ENCODE measurements at regions not wholly inside any gene's neighbourhood (a gene's known extent, or its start where the extent isn't known, plus 50 kb on each side); places are given as distances from the start of the nearest gene placed in this dataset.
"Not testable (repeated sequence)": the region's sequence is repeated elsewhere in the genome, so short reads cannot be mapped to it uniquely, and the experiment has no call there.

GRCh38 chr6:4412077-4412476, 276.7 kb upstream of the ECI2 start:
- no peak for DNase-seq (ENCODE audit: low read depth in 3 of 3)

GRCh38 chr6:4407710-4408109, 272.3 kb upstream of the ECI2 start:
- DNase-seq (ENCODE audit: low read depth in 3 of 3), result not testable (repeated sequence)

GRCh38 chr6:4405621-4406212, 270.3 kb upstream of the ECI2 start:
- DNase-seq (ENCODE audit: low read depth in 3 of 3), result no peak

DNA sequence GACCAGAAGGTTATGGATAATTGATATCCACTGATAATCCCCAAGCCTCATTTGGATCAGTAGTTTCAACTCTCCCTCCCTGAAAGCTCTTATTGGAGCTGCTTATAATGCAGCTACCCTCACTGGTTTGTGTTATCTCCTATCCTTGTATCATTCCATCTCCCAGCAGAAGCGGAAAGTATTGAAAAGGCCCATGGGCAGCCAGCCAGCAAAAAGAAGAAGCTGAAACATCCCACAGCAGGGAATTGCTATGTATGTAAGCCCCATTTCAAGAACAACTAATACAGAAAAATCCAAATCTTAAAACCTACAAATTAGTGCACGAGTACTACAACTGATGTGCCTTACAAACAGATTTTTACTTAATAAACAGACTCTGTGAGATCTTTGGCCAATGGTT, 269.0 kb upstream of the ECI2 start:
- no peak for DNase-seq (ENCODE audit: low read depth in 3 of 3)

- DNase-seq (ENCODE audit: low read depth in 3 of 3), result no peak
Observed at GRCh38 chr6:4403828-4404227, 268.5 kb upstream of the ECI2 start.

DNA sequence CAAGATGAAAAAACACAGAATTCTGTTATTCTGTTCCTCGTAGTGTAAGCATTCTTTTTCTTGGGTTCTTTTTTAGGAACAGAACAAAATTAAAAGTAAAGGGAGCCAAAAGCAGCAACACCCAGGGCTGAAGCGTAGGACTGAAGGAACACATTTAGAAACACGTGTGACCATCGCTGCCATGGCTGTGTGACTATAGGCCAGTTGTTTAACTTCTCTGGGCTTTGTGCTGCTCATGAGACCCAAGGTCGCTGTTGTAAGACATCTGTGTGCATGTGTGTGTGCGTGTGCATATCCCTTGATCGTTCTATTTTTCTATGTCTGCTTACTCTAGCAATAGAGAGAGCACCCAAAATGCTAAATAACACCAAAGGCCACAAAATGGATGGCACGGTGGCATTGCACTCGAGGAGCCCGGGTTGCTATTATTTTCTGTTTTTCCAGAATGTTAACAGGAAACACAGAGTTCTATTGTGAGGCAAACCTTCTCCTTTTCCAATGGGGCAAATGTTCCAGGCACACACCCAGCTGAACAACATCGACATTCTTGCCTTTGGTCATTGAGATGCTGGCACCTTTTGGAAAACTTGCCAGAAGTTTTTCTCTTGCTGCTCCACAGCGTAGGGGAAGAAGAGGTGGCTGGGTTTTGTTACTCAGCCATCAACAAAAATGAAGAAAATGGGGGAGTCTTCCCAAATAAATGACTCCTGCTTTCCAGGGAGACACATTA, 267.8 kb upstream of the ECI2 start:
- no peak for DNase-seq (ENCODE audit: low read depth in 3 of 3)

GRCh38 chr6:4402477-4402976, 267.2 kb upstream of the ECI2 start:
- no peak for DNase-seq (ENCODE audit: low read depth in 3 of 3)

GRCh38 chr6:4401408-4402368, 266.3 kb upstream of the ECI2 start:
- DNase-seq (ENCODE audit: low read depth in 3 of 3), result no peak

DNA sequence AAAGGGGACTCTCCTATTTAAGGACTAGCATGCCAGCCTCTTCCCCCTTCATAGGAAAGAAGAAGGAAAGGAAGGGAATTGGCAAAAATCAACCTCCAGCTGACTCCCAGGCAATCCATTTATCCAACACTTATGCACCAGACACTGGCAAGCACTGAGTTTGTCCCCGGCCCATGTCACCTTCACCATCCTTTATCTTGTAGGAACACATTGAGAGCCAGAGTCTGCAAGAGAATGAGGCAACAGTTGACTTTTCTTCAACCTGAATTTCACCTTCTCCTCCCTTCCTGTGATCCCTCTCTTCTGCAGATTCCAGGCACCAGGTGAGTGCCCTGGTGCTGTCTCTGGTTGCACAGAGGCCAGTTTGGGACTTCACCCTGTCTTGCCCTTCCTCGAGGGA, 264.3 kb upstream of the ECI2 start:
- no peak for DNase-seq (ENCODE audit: low read depth in 3 of 3)

- DNase-seq (ENCODE audit: low read depth in 3 of 3), result no peak
Observed at GRCh38 chr6:4398791-4399190, 263.4 kb upstream of the ECI2 start.

GRCh38 chr6:4397307-4397706, 261.9 kb upstream of the ECI2 start:
- no peak for DNase-seq (ENCODE audit: low read depth in 3 of 3)

DNA sequence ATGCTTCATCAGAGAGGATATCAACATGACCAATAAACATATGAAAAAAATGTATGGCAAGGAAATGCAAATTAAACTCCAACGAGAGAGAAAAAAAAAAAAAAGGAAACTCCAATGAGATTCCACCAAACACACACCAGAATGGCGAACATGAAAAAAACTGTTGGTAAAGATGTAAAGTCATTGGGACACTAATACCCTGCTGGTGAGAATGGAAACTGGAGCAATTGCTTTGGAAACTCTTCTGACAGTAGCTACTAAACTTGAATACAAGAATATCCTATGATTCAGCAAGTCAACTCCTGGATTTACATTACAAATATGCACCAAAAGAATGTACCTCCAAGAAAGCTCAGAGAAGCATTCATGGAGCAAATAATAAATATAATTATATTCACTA, 260.7 kb upstream of the ECI2 start:
- DNase-seq (ENCODE audit: low read depth in 3 of 3), result no peak

GRCh38 chr6:4395386-4395785, 260.0 kb upstream of the ECI2 start:
- DNase-seq (ENCODE audit: low read depth in 3 of 3), result no peak

DNA sequence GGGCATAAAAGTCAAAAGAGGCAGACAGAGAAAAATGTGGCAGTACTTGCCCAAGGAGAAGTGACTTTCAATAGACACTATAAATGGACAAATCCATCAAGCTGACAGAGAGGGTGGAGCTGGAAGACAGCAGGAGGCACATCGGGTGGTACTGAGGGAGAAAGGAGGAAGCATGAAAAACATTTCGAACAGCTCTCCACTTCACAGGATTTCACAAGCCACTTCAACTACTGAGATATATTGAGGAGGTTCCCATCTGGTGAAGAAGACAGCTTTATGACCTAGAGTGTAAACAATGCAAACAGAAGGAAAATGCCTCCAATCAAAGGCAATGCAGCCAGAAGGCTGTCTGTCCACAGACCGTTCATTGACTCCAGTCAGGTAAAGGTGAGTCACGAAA, 259.4 kb upstream of the ECI2 start:
- DNase-seq (ENCODE audit: low read depth in 3 of 3), result no peak

DNA sequence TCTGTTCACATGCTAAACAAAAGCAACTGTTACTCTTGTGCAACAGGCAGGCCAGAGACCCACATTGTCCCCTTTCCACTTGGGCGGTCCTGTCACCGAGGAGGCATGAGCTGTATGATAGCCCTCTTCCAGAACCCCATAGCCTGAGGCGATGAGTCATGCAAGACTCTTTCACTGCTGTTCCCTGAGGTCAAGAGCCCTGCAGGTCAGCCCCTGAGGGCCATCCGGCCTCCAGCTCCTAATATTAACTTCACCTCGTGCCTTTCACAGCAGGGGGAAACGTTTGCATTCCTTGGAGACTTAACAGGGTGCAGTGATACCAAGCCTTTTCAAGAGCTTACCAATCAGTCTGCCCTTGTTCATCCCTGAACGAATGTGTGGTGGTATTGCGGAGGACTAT, 253.3 kb upstream of the ECI2 start:
- DNase-seq (ENCODE audit: low read depth in 3 of 3), result no peak

- no peak for DNase-seq (ENCODE audit: low read depth in 3 of 3)
Observed at GRCh38 chr6:4384656-4385055, 249.3 kb upstream of the ECI2 start.

- no peak for DNase-seq (ENCODE audit: low read depth in 3 of 3)
Observed at GRCh38 chr6:4383910-4384638, 248.7 kb upstream of the ECI2 start.

DNA sequence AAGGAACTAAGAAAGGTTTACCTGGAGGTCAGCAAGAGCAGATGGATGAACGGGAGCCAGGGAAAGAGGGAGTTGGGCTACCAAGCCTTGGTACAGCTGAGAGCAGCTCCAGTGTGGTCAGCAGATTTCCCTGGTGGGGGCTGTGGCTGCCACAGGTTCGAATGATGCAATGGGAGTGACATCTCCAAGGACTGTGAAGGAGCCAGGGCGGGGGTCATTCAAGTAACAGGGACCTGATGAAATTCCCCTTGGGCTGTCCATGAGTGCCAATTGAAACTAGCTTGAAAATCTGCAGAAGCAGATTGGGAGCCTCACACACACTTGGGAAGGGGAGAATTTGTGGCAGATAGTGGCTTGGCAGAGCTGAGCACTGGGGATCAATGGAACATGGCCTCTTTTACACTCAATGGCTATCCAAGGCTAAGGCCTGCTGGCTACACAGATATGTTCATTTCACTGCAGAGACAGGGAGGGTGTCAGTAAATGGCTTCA, 247.0 kb upstream of the ECI2 start:
- DNase-seq (ENCODE audit: low read depth in 3 of 3), result no peak

- DNase-seq (ENCODE audit: low read depth in 3 of 3), result no peak
Observed at GRCh38 chr6:4381381-4381780, 246.0 kb upstream of the ECI2 start.

GRCh38 chr6:4380881-4381281, 245.5 kb upstream of the ECI2 start:
- no peak for DNase-seq (ENCODE audit: low read depth in 3 of 3)

DNA sequence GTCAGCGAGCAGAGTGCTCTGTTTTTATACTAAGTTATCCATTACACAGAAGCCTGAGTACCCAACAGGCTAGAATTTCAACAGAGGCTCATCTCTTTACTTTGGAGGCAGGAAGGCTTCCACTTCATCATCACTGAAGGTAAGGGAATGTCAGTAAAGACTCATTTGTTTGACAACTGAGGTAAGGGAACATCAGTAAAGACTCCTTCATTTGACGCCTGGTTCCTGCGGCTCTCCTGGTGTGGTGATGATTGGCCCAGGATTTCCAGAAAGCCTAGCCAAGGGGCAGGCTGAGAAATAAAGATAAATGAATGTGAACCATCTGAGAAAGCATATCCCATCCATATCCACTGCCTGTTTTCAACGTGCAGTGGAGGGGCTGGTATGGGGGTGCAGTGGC, 244.6 kb upstream of the ECI2 start:
- no peak for DNase-seq (ENCODE audit: low read depth in 3 of 3)

All from stimulated activated CD4-positive, alpha-beta T cell treated with anti-CD3 and anti-CD28 coated beads, TNF-alpha, amount 100 ng/mL, for 48 hours (primary cell).